IgD-negative memory B cell (primary cell): ENCODE measurements at regions not wholly inside any gene's neighbourhood (a gene's known extent, or its start where the extent isn't known, plus 50 kb on each side); places are given as distances from the start of the nearest gene placed in this dataset.

ENCODE experiments used
- H3K27ac Mint-ChIP-seq, 3 donors: one replicate each; pipeline ENCODE4 v1.8.0; 2020 to 2022; ENCODE audit warnings: mild to moderate bottlenecking in 3 of 3, mixed read lengths in 3 of 3, moderate library complexity in 1 of 3
- H3K27me3 Mint-ChIP-seq: one replicate; pipeline ENCODE4 v1.8.0; 2021; ENCODE audit warnings: mixed read lengths
- H3K36me3 Mint-ChIP-seq: one replicate; pipeline ENCODE4 v1.8.0; 2020; ENCODE audit warnings: mild to moderate bottlenecking, mixed read lengths
- H3K4me1 Mint-ChIP-seq, 3 donors: one replicate each; pipeline ENCODE4 v1.8.0; 2020 to 2022; ENCODE audit warnings: mixed read lengths in 3 of 3, mild to moderate bottlenecking in 1 of 3
- H3K4me3 Mint-ChIP-seq, 4 donors: one replicate each; pipeline ENCODE4 v1.8.0; 2020 to 2022; ENCODE audit warnings: mild to moderate bottlenecking in 4 of 4, mixed read lengths in 4 of 4, moderate library complexity in 3 of 4
- H3K9me3 Mint-ChIP-seq, 3 donors: one replicate each; pipeline ENCODE4 v1.8.0; 2020 to 2021; ENCODE audit warnings: mixed read lengths in 3 of 3, mild to moderate bottlenecking in 1 of 3

DNA sequence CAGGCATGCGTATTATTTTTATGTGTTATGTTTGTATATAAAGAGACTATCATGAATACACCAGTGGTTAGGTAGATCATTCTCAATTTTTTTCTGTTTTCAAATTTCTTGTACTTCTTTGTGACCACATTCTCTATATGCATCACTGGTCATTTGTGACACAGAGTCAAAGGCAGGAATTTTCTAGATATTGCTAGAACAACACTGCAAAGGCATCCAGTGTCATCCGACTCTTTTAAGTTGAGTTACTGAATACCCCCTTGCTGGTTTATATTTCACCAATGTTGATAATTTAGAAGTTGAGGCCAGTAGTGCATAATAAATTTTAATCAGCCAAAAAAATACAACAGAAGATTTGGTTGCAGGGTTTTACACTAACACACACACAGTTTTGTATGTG is 351.8 kb downstream of the CASP12 start:
- no peaks in the 10 kb centered on the region for H3K27me3 Mint-ChIP-seq
- no peaks in the 10 kb centered on the region for H3K9me3 Mint-ChIP-seq
- no peaks in the 10 kb centered on the region for H3K36me3 Mint-ChIP-seq
- H3K4me1 Mint-ChIP-seq = no peaks in the 10 kb centered on the region
- no peak overlapping the region for H3K27ac Mint-ChIP-seq
- no peak overlapping the region for H3K4me3 Mint-ChIP-seq

DNA sequence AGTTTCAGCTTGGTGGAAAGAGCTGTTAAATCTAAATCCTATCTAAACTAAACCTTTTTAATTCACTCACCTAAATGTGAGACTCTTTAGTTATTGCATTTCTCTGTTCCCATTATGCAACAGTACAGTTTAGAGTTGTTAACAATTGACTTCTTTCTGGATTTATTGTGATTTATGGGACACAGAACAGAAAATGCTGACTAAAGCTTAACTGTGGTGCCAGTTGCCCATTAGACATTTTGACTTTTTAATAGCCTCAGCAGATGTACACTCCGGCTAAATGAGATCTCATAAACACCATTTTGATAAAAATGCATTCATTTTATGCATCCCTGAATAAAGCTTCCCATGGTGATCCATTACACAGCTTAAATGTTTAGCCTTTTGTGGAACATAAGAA is 356.6 kb downstream of the CASP12 start:
- H3K27ac Mint-ChIP-seq = no peak overlapping the region
- H3K9me3 Mint-ChIP-seq = no peaks in the 10 kb centered on the region
- no peaks in the 10 kb centered on the region for H3K4me1 Mint-ChIP-seq
- no peaks in the 10 kb centered on the region for H3K27me3 Mint-ChIP-seq
- no peak overlapping the region for H3K4me3 Mint-ChIP-seq
- H3K36me3 Mint-ChIP-seq = no peaks in the 10 kb centered on the region

DNA sequence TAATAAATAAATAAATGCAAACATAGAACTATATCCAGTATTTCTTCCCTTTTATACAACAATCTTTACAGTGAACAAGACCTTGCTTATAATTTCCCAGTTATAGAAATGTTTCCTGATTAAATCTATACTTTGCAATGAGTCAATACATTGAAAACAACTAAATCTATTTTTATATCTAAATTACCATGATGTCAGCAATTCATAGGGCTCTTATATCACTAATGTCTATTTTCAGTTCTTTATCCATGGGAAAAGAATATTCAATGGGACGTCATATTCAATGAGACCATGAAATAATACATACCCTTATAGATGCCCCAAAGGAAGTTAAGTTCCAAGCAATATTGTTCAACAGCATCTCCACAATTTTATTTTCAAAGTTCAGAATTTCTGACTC is 359.9 kb downstream of the CASP12 start:
- Mint-ChIP-seq H3K9me3 (no peaks in the 10 kb centered on the region), H3K36me3 (no peaks in the 10 kb centered on the region), H3K27ac (no peak overlapping the region), H3K4me1 (no peaks in the 10 kb centered on the region), H3K4me3 (no peak overlapping the region), H3K27me3 (no peaks in the 10 kb centered on the region)

DNA sequence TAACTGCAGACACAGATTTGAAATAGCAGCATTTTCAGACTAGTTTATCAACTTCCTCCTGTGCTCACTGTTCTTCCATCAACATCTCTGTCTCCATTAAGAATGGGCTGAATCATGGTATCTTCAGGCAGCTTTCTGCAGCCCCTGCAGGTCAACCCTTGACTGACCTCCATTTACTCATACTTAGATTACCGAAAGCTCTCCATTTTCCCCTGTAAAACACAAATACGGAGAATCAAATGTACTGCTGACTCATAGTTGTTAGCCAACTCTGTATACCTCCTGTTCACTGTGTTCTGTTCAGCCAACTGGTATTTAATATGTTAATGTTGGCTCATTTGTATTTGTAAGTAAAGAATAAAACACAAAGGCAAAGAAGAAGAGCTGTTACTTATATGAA is 364.0 kb downstream of the CASP12 start:
- no peaks in the 10 kb centered on the region for H3K36me3 Mint-ChIP-seq
- H3K27ac Mint-ChIP-seq = no peak overlapping the region
- no peak overlapping the region for H3K4me3 Mint-ChIP-seq
- no peaks in the 10 kb centered on the region for H3K9me3 Mint-ChIP-seq
- H3K4me1 Mint-ChIP-seq = no peaks in the 10 kb centered on the region
- H3K27me3 Mint-ChIP-seq = peaks cover 2% of the 10 kb centered on the region

DNA sequence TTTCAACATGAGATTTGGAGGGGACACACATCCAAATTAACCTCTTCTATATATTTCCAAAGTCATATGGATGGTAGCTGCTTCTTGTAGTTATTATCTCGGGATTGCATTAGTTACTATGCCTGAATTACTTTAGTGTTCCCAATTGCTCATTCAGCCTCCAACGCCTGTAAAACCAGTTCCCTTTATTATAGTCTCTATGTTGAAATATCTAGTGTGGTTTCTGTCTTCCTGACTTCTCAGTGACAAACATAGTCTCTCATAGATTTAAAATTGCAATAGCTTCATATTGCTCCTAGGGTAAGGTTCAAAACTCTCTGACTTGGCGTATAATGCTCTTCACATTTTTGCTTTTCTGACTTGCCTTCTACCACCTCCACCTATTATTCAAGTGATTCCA is 366.4 kb downstream of the CASP12 start:
- Mint-ChIP-seq H3K36me3 (no peaks in the 10 kb centered on the region), H3K9me3 (no peaks in the 10 kb centered on the region), H3K4me1 (no peaks in the 10 kb centered on the region), H3K27me3 (peaks cover 2% of the 10 kb centered on the region), H3K27ac (no peak overlapping the region), H3K4me3 (no peak overlapping the region)

DNA sequence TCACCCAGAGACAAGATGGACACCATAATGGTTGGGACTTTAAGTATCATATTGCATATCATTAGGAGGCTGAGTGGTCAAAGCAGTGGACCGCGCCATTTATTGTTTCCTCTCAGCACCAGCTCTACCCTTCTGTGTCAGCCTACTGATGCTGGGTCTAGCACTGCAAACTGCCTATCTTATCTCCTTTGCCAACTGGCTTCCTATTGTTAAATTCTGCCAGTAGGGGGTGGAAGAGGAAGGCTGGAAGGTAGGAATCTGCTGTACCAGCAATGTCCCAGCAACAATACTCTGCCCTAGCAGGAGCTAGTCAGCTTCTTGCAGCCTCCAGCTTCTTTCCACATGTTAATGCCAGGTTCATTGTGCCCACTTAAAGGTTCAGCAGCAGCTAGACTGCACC is 367.1 kb upstream of the PDGFD start:
- no peak overlapping the region for H3K4me3 Mint-ChIP-seq
- H3K27me3 Mint-ChIP-seq = peaks cover 2% of the 10 kb centered on the region
- H3K27ac Mint-ChIP-seq = no peak overlapping the region
- no peaks in the 10 kb centered on the region for H3K4me1 Mint-ChIP-seq
- H3K9me3 Mint-ChIP-seq = no peaks in the 10 kb centered on the region
- no peaks in the 10 kb centered on the region for H3K36me3 Mint-ChIP-seq

DNA sequence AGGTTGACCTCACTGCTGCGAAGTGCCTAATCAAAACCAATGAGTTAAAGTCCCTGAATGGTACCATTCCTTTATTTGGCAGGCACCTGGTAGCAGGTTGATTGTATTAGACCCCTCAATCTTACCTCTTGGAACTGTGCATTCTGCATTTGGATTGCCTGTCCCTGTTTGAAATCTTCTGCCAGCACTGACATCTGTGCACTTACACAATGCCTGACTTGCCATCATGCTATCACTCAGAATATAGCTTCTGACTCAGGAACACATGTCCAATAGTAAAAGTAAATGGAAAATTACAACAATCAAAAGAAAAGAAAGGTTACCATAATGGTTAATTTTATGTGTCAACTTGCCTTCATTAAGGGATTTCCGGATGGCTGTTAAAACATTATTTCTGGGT is 366.0 kb upstream of the PDGFD start:
- Mint-ChIP-seq H3K4me3 (no peak overlapping the region), H3K9me3 (no peaks in the 10 kb centered on the region), H3K4me1 (no peaks in the 10 kb centered on the region), H3K36me3 (no peaks in the 10 kb centered on the region), H3K27ac (no peak overlapping the region), H3K27me3 (peaks cover 2% of the 10 kb centered on the region)

DNA sequence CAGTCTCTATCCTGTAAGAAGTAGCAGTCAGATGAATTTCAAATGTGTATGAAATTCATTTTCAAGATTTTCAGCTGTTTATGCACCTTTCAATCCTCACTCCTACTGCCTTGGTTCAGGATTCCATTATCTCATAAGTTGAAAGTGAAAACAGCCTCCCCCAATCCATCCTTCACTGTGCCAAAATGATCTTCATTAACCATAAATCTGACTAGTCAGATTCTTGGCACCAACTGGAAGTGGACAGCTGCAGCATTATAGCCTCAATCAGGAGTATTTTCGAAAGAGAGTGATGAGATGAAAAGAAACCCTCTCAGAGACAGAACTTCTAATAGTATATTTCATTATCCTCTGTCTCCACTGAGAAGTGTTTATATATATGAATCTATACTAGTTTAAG is 365.3 kb upstream of the PDGFD start:
- peaks cover 2% of the 10 kb centered on the region for H3K27me3 Mint-ChIP-seq
- no peaks in the 10 kb centered on the region for H3K4me1 Mint-ChIP-seq
- no peak overlapping the region for H3K4me3 Mint-ChIP-seq
- no peaks in the 10 kb centered on the region for H3K36me3 Mint-ChIP-seq
- no peak overlapping the region for H3K27ac Mint-ChIP-seq
- no peaks in the 10 kb centered on the region for H3K9me3 Mint-ChIP-seq

DNA sequence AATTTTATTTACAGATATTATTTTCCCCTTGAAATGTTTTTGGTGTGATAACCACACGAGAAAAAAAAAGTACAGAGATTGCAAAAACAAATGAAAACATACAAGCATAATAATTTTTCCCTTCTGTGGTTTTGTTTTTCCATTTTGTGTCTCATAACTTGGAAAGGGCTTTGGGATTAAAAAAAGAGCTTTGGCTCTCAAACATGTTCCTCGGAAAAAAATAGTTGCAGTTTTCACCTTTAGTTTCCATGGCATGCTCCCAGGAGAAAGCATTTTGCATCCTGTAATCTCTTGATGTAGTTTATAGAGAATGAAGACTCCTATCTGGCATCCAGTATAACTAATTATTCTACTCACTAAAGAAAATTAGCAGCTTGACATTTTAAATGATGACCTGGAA is 362.1 kb upstream of the PDGFD start:
- no peaks in the 10 kb centered on the region for H3K27me3 Mint-ChIP-seq
- no peaks in the 10 kb centered on the region for H3K9me3 Mint-ChIP-seq
- no peaks in the 10 kb centered on the region for H3K36me3 Mint-ChIP-seq
- no peak overlapping the region for H3K27ac Mint-ChIP-seq
- no peaks in the 10 kb centered on the region for H3K4me1 Mint-ChIP-seq
- no peak overlapping the region for H3K4me3 Mint-ChIP-seq

DNA sequence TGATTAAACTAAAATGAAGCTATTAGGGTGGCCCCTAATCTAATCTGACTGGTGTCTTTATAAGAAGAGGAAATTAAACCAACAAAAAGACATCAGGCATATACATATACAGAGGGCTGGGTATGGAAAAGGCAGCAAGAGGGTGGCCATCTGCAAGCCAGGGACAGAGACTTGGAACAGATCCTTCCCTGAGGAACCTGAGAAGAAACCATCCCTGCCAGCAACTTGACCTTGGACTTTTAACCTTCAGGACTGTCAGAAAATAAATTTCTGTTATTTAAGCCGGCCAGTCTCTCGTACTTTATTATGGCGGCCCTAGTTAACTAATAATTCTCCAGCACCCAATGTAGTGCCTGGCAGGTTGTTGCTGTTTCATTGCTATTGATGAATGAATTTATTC is 361.5 kb upstream of the PDGFD start:
- Mint-ChIP-seq H3K4me1 (no peaks in the 10 kb centered on the region), H3K27me3 (no peaks in the 10 kb centered on the region), H3K4me3 (no peak overlapping the region), H3K36me3 (no peaks in the 10 kb centered on the region), H3K27ac (no peak overlapping the region), H3K9me3 (no peaks in the 10 kb centered on the region)

DNA sequence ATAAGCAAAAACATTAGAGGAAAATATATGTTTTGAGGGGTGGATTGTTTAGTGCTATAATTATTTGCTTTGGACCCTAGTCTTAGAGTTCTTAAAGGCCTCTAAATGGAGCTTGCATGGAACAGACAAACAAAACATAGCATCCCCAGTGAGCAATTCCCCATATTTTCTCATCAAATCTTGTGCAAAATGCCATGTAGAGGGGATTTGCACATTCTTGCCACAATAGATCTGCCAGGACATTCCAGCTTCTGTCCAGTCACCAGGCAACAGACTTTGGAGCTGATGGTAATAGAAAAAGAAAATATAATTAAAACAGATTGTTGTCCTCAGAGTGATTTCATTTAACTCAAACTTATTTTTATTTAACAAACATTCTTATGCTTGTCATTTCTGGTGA is 360.3 kb upstream of the PDGFD start:
- no peaks in the 10 kb centered on the region for H3K4me1 Mint-ChIP-seq
- no peaks in the 10 kb centered on the region for H3K36me3 Mint-ChIP-seq
- H3K27me3 Mint-ChIP-seq = no peaks in the 10 kb centered on the region
- no peak overlapping the region for H3K27ac Mint-ChIP-seq
- no peak overlapping the region for H3K4me3 Mint-ChIP-seq
- no peaks in the 10 kb centered on the region for H3K9me3 Mint-ChIP-seq

DNA sequence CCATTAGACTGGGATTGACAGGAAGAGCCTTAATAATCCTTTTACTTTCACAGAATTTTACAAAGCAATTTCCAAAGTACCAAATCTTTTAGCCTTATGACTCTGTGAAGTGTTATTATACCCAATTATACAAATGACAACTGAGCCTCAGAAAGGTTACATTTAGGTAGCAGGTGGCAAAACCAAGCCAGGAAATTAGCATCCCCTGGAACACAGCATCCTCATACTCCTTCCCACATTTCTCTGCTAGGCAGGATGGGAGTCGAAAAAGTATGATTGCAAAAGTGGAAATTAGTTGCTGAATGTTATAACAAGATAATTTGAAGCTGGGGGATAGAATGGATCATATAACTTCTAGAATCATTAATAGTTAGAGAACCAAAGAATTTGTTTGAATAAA is 359.7 kb upstream of the PDGFD start:
- no peaks in the 10 kb centered on the region for H3K27me3 Mint-ChIP-seq
- no peaks in the 10 kb centered on the region for H3K36me3 Mint-ChIP-seq
- no peak overlapping the region for H3K4me3 Mint-ChIP-seq
- H3K27ac Mint-ChIP-seq = no peak overlapping the region
- H3K9me3 Mint-ChIP-seq = no peaks in the 10 kb centered on the region
- H3K4me1 Mint-ChIP-seq = no peaks in the 10 kb centered on the region

DNA sequence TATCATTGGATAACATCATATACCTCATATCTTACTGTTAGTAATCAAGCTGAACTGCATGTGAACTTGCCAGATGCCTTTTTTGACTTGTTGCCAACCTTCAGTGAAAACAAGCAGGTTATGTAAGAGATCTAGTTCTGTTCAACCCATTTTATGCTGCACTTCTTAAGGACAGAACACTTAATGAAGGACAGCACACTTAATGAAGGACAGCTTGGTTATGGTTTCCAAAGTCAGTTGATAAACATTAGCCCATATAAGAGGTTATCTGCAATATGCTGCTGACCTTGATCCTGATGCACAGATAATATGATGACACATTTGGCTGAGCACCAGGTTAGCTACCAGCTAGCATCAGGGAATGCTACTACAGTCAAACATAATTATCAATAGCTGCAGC is 358.7 kb upstream of the PDGFD start:
- H3K36me3 Mint-ChIP-seq = no peaks in the 10 kb centered on the region
- no peaks in the 10 kb centered on the region for H3K27me3 Mint-ChIP-seq
- no peak overlapping the region for H3K27ac Mint-ChIP-seq
- no peak overlapping the region for H3K4me3 Mint-ChIP-seq
- H3K9me3 Mint-ChIP-seq = no peaks in the 10 kb centered on the region
- H3K4me1 Mint-ChIP-seq = no peaks in the 10 kb centered on the region

DNA sequence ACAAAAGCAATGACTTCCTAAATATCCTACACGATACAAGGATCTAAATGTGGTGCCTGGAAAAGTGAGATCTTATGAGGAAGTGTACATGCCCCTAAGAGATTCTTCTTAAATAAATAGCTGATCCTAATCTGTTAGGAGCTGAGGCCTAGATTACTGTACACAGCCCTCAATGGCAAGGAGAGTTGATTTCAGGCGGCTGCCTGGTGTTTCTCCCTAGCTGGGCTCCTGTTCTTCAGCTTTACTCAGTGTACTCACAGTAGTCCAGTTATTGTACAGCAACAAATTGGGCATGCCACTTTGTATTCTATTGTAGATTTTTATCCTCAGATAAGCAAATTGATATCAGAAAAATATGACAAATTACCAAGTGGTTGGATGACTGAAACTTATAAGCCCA is 358.2 kb upstream of the PDGFD start:
- Mint-ChIP-seq H3K27me3 (no peaks in the 10 kb centered on the region), H3K4me3 (no peak overlapping the region), H3K9me3 (no peaks in the 10 kb centered on the region), H3K4me1 (no peaks in the 10 kb centered on the region), H3K36me3 (no peaks in the 10 kb centered on the region), H3K27ac (no peak overlapping the region)

DNA sequence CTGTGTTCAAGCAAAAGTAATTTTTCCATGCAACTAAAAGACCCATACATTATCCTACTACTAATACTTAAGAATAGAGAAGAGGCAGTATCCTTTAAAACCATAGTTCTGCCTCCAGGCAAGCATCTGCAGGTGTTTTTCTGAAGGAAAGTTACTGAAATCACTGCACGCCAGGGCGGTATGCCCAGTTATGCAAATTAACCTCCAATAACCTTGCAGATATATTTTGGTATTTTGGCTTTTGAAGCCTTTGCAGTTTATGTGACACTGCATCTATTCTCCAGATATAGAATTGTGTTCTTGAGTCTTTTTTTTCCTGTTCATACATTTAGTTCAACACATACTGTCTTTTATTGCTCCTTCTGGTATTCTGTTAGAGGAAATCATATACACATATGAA is 346.2 kb upstream of the PDGFD start:
- no peak overlapping the region for H3K27ac Mint-ChIP-seq
- H3K27me3 Mint-ChIP-seq = peaks cover 1% of the 10 kb centered on the region
- H3K4me1 Mint-ChIP-seq = no peaks in the 10 kb centered on the region
- H3K4me3 Mint-ChIP-seq = no peak overlapping the region
- no peaks in the 10 kb centered on the region for H3K9me3 Mint-ChIP-seq
- H3K36me3 Mint-ChIP-seq = no peaks in the 10 kb centered on the region

DNA sequence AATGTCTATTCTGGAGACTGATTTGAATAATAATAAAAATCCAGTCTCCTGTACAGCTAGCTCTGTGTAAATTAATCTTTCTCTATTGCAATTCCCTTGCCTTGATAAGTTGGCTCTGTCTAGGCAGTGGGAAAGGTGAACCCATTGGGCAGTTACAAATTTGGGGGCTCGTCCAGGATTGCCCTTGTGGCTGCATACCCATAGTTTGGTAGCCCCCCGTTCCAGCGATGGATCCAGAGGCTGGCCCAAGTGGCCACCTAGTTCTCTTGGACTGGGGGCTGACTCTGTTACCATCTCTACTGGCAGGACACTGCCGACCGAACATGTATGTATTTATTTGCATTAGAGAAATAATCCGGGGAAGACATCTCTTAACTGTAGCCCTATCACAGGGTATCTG is 326.2 kb upstream of the PDGFD start:
- H3K27ac Mint-ChIP-seq = no peak overlapping the region
- H3K9me3 Mint-ChIP-seq = peaks cover 5 to 27% (median 14%) of the 10 kb centered on the region in 3 donors
- no peaks in the 10 kb centered on the region for H3K36me3 Mint-ChIP-seq
- H3K27me3 Mint-ChIP-seq = no peaks in the 10 kb centered on the region
- H3K4me1 Mint-ChIP-seq = no peaks in the 10 kb centered on the region
- no peak overlapping the region for H3K4me3 Mint-ChIP-seq

DNA sequence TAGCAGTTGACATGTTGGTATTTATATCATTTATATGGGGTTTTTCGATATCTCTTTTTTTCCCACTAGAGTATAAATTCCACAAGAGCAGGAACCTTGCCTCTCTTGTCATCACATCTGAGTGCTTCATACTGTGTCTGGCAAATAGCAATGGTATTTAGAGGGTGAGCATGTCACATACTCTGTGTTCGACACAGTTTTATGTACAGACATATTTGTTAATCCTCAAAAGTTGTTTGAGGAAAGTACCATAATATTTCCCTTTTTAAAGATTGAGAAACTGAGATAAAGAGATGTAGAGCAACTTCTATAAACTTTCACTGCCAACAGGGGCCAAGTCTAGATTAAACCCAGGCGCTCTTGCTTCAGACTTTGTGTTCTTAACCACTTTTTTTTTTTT is 324.6 kb upstream of the PDGFD start:
- H3K9me3 Mint-ChIP-seq = peaks cover 5 to 27% (median 14%) of the 10 kb centered on the region in 3 donors
- H3K4me3 Mint-ChIP-seq = no peak overlapping the region
- H3K4me1 Mint-ChIP-seq = no peaks in the 10 kb centered on the region
- no peak overlapping the region for H3K27ac Mint-ChIP-seq
- no peaks in the 10 kb centered on the region for H3K27me3 Mint-ChIP-seq
- H3K36me3 Mint-ChIP-seq = no peaks in the 10 kb centered on the region
